Lower lobe of right lung (tissue), 2 donors: ENCODE measurements at regions not wholly inside any gene's neighbourhood (a gene's known extent, or its start where the extent isn't known, plus 50 kb on each side); places are given as distances from the start of the nearest gene placed in this dataset.

Experiments used
- ATAC-seq, 2 donors: fragments of 200-7000 bp; cut with Tn5 transposase; one replicate each; pipeline ENCODE4 v1.9.1; 2020 to 2022; ENCODE audit warnings: mild to moderate bottlenecking in 2 of 2, moderate library complexity in 2 of 2
- DNase-seq: peaks from one replicate; pipeline ENCODE4 v3.0.0-alpha.2; 2020
- H3K27ac ChIP-seq: fragments of 200-600 bp; one replicate; pipeline ENCODE4 v1.8.0; 2022
- H3K27me3 ChIP-seq: fragments of 200-600 bp; one replicate; pipeline ENCODE4 v1.8.0; 2022; ENCODE audit warnings: low read depth
- H3K36me3 ChIP-seq: fragments of 200-600 bp; one replicate; pipeline ENCODE4 v1.8.0; 2022; ENCODE audit warnings: mild to moderate bottlenecking
- H3K4me1 ChIP-seq: fragments of 200-600 bp; one replicate; pipeline ENCODE4 v1.8.0; 2022
- H3K4me3 ChIP-seq: fragments of 200-600 bp; one replicate; pipeline ENCODE4 v1.8.0; 2022; ENCODE audit warnings: mild to moderate bottlenecking
- H3K9me3 ChIP-seq: fragments of 200-600 bp; one replicate; pipeline ENCODE4 v1.8.0; 2022
- CTCF ChIP-seq: fragments of 200-600 bp; IDR thresholded peaks from one replicate; pipeline ENCODE4 v1.8.0; 2022; ENCODE audit warnings: antibody characterized with exemption, mild to moderate bottlenecking
- intact Hi-C: fragments of 100-400 bp; cut with DNase I; formaldehyde crosslinking; loops from one replicate; pipeline ENCODE4 v1.11.0; 2022
- donor health status: DM: no; HTN: yes; CAD: no; lungs with severe emphysema.

GRCh38 chr1:173112129-173112528 is 61.4 kb upstream of the TNFSF18 start:
- H3K4me3 ChIP-seq, result no peak overlapping the region
- no peaks in the 10 kb centered on the region for H3K4me1 ChIP-seq
- H3K9me3 ChIP-seq, result peaks cover 9% of the 10 kb centered on the region
- H3K27me3 ChIP-seq, result no peaks in the 10 kb centered on the region
- no peaks in the 10 kb centered on the region for H3K36me3 ChIP-seq
- intact Hi-C loops, result no loop called here
- DNase-seq (no peak), ATAC-seq (peak; percentile 29 to 62)
- no peak overlapping the region for H3K27ac ChIP-seq
- TF ChIP-seq CTCF, result no peak

GRCh38 chr1:173107696-173108095 is 57.0 kb upstream of the TNFSF18 start:
- DNase-seq (no peak), ATAC-seq (no peak)
- Histone ChIP-seq H3K4me3 (no peak overlapping the region), H3K9me3 (peaks cover 26% of the 10 kb centered on the region), H3K36me3 (no peaks in the 10 kb centered on the region), H3K27ac (no peak overlapping the region), H3K27me3 (no peaks in the 10 kb centered on the region), H3K4me1 (no peaks in the 10 kb centered on the region)
- intact Hi-C loops, result no loop called here
- no peak for TF ChIP-seq CTCF

- no peak for TF ChIP-seq CTCF
- no peaks in the 10 kb centered on the region for H3K4me1 ChIP-seq
- intact Hi-C loops, result no loop called here
- no peak overlapping the region for H3K4me3 ChIP-seq
- H3K36me3 ChIP-seq, result no peaks in the 10 kb centered on the region
- no peak for ATAC-seq
- H3K9me3 ChIP-seq, result peaks cover 24% of the 10 kb centered on the region
- H3K27me3 ChIP-seq, result no peaks in the 10 kb centered on the region
- no peak for DNase-seq
- H3K27ac ChIP-seq, result no peak overlapping the region
Measured at GRCh38 chr1:173103006-173103405, 52.3 kb upstream of the TNFSF18 start.

GRCh38 chr1:173101589-173101988 is 50.8 kb upstream of the TNFSF18 start:
- H3K36me3 ChIP-seq, result no peaks in the 10 kb centered on the region
- no peak for TF ChIP-seq CTCF
- H3K9me3 ChIP-seq, result peaks cover 21% of the 10 kb centered on the region
- ATAC-seq (peak in 1 of 2 donors; percentile 68), DNase-seq (no peak)
- no peak overlapping the region for H3K4me3 ChIP-seq
- H3K4me1 ChIP-seq, result no peaks in the 10 kb centered on the region
- H3K27ac ChIP-seq, result no peak overlapping the region
- no peaks in the 10 kb centered on the region for H3K27me3 ChIP-seq
- intact Hi-C loops, result no loop called here

- no peaks in the 10 kb centered on the region for H3K36me3 ChIP-seq
- TF ChIP-seq CTCF, result no peak
- intact Hi-C loops, result no loop called here
- ATAC-seq, result no peak
- no peaks in the 10 kb centered on the region for H3K4me1 ChIP-seq
- H3K27me3 ChIP-seq, result no peaks in the 10 kb centered on the region
- H3K9me3 ChIP-seq, result peaks cover 21% of the 10 kb centered on the region
- no peak overlapping the region for H3K27ac ChIP-seq
- DNase-seq, result no peak
- H3K4me3 ChIP-seq, result no peak overlapping the region
Measured at GRCh38 chr1:173100476-173101107, 49.9 kb upstream of the TNFSF18 start.
